ENCODE measurements at regions not wholly inside any gene's neighbourhood (a gene's known extent, or its start where the extent isn't known, plus 50 kb on each side); places are given as distances from the start of the nearest gene placed in this dataset.

DNA sequence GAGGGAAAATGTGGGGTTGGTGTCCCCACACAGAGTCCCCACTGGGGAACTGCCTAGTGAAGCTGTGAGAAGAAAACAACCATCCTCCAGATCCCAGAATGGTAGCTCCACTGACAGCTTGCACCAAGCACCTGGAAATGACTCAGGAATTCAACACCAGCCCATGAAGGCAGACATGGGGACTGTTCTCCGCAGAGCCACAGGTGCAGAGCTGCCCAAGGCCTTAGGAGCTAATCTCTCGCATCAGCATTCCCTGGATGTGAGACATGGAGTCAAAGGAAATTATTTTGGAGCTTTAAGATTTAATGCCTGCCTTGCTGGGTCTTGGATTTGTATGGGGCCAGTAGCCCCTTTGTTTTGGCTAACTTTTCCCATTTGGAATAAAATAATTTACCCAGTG is 367.9 kb downstream of the FAM133A start:
- no peak for DNase-seq

DNA sequence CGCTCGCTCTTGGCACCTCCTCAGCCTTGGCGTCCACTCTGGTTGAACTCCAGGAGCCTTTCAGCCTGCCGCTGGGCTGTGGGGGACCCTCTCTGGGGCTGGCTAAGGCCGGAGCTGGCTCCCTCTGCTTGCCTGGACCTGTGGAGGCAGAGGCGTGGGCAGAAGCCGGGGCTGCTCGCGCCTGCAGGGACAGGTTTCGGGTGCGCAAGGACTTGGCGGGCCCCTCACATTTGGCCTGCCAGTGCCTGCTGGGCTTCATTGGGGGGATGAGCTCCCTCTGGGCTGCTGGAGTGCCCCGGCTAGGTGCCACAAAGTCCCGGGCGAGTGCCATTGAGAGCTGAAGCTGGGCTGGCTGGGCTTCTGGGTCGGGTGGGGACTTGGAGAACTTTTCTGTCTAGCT is 371.7 kb downstream of the FAM133A start:
- no peak for DNase-seq

- no peak for DNase-seq
These were observed 377.9 kb downstream of the FAM133A start for GRCh38 chrX:94051926-94052325.

DNA sequence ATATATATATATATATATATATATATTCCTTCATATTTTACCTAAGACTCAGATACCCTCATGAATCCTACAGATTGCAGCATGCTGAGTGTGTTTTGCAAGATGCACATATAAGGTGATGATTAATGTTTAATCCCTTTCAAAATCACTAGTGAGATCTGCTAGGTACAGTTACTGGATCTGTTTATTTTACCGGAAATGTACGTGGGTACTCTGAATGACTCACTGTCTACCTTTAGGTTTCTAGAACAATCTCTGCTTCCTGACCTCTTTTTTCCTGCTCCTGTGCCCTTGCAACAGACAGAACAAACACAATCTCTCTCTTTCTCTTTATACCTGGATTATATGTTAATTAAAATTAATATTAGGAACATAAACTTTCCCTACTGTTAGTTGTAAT is 379.6 kb downstream of the FAM133A start:
- DNase-seq, result no peak

GRCh38 chrX:94057385-94057784 is 383.4 kb downstream of the FAM133A start:
- DNase-seq, result no peak

- DNase-seq, result peak in 2 of 3 donors; percentile 0 to 9
These were observed 384.8 kb downstream of the FAM133A start for GRCh38 chrX:94058728-94059382.

DNA sequence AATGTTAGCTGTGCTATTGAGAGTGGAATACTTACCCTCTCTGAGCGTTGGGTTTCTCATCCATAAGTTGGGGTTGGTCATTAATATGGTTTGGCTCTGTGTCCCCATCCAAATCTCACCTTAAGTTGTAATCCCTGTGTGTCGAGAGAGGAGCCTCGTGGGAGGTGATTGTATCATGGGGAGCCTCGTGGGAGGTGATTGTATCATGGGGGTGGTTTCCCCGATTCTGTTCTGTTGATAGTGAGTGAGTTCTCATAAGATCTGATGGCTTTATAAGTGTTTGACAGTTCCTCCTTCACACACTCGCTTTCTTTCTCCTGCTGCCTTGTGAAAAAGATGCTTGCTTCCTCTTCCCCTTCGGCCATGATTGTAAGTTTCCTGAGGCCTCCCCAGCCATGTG is 391.1 kb downstream of the FAM133A start:
- DNase-seq, result no peak

DNA sequence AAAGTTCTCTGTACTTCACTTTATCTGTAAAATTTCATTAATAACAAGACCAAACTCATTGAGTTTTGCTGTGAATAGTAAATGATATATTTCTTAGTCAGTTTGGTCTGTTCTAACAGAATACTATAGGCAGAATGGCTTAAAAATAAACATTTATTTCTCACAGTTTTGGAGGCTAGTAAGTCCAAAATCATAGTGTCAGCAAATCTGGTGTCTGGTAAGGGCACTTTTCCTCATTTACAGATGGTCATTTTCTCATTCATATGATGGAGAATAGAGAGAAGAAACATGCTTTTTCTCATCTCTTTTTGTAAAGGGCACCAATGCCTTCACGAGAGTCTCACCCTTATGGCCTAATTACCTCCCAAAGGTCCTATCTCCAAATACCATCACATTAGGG is 415.1 kb downstream of the FAM133A start:
- no peak for DNase-seq

DNA sequence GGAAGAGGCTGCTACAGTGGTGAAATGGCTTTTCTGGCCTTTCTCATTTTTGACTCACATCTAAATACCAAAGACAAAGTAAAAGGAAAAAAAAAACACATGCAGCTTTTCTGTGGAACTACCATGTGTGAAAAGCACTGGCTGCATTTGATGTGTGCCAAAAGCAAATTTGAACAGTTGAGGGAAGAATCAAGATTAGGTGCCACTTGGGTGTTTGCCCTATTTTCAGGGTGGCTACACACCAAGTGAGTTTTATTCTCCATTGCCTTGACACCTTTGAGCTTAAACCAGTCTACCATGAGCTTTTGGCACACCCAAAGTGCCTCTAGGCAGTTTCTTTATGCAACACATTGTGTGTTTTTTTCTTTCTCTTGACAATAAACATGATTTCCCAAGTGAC is 423.9 kb downstream of the FAM133A start:
- DNase-seq, result no peak

GRCh38 chrX:94107981-94108380 is 434.0 kb downstream of the FAM133A start:
- DNase-seq, result no peak

- DNase-seq, result no peak
These were observed 440.4 kb downstream of the FAM133A start for GRCh38 chrX:94114362-94114761.

- no peak for DNase-seq
These were observed 447.8 kb downstream of the FAM133A start for GRCh38 chrX:94121799-94122198.

DNA sequence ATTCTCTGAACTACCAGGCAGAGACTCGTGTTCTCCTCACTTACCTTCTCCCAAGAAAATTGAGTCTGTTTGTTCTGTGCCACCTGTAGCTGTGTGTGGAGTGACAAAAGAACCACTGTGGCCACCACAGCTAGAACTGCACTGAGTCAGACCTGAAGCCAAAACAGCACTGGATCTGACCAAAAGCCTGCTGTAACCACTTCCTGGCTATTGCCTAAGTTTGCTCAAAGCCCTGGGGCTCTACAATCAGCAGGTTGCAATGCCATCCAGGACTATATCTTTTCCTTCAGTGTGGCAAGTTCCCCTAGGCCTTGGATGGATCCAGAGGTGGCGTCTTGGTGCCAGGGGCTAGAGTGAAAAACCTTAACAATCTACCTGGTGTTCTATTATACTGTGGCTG is 449.1 kb downstream of the FAM133A start:
- DNase-seq, result no peak

DNA sequence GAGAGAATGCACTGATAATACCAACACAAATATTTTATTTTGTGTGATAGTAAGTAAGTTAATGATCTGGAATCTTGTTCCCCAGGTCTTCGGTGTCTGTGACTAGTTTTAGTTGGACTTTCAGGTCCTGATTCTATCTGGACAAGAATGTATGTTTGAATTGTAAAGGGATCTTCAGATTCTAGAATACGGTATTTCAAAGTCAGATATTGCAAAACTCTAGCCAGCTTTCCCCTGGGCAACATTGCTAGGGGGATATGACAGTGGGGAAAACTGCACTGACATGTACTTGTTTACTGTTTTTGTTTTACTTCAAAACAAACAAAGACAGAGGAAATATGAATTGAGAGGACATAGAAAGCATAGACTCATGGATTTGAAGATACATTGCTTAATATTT is 489.0 kb downstream of the FAM133A start:
- DNase-seq, result no peak

DNA sequence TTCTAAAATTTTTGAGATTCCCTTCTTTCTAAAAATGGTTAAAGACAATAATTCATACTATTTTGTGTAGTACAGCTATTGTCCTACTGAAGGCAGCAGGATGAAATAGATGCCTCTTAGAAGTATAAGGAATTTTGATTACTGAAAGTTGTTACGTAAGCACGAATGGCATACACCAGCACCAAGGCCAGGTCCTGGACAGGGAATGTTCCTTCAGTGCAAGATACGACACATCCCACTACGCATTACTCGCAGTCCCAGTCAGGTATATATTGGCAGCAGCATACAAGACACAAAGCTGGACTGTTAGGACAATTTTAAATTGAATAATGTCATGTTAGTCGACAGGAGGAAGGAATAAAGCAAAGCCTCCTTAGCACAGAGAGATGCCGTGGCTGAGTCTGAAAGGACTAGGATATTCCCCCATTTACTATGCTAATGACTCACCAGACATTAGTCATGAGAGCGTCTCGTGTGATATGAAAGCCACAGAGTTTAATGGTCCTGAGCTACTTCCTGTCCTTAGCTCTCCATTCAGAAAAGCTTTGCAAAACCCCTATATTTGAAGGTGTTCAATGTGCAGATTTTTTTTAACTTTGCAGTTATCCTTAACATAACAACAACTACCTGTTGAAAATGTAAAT is 504.3 kb downstream of the FAM133A start:
- DNase-seq, result no peak

DNA sequence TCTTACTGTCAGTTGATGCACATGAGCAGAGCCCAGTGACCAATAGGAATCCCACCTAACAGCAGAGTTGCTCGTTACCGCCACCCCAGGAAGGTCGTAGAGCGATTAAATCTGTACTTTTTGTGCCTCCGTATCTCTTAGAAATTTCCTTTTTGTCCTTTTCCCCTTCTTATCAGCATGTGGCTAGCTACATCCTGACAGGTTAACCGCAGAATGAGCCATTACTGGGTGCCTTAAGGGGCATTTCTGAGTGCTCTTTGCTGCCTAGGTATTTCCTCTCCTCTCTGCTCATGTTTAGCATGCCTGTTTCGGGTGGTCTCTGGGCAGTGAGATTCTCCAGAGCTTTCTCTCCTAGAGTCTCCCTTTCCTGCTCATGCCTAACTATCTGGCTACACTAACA is 530.5 kb downstream of the FAM133A start:
- no peak for DNase-seq

DNA sequence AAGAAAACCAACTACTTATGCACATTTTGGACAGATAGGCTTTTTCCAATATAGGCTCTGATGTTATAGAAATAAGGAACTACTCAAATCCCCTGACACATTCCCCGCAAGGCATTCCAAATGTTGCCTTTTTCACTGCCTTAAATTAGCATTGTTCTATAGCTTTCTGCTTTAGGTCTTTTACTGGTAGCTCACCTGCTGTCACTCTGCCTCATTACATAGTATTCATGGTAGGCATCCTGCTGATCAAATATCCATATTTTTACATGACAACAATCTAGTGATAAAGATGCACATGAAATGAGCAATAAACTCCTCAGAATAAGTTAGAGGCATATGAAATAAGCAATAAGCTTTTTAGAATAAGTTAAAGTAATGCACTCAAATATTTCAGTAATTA is 542.7 kb downstream of the FAM133A start:
- DNase-seq, result no peak

DNA sequence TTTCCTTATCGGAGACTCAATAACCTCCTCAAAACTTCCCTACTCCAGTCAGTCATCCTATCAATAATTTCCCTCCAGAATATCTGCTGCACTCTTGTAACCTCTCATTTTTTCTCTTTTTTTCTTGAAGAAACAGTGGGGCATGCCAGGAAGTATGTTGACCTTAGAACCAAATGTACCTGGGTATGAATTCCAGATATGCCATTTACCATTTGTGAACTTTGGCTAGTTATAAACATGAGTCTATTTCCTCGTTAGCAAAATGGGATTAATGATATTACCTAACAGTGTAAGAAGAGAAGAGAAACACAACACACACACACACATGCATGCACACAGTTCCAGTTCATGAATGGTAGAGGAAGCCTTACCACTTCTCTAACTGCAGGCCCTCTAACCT is 578.2 kb downstream of the FAM133A start:
- DNase-seq, result no peak

DNA sequence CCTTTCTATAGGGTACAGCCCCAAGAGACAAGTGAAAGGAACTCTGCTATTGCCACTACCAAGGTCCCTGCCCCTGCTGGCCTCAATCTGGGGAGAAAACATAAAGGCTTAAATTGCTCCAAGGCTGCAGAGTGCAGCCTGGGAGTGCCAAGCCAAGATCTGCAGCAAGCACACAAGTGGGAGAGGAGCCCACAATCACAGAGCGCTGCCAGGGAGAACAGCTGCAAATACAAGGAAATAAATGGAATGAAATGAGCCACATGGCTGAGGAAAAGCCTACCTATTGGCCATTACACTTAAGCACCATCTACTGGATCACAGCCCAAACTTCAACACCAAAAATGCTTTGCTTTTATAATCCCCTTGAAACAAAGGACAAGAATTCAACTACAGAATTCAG is 582.4 kb downstream of the FAM133A start:
- peak in 2 of 3 donors; percentile 4 to 5 for DNase-seq

DNA sequence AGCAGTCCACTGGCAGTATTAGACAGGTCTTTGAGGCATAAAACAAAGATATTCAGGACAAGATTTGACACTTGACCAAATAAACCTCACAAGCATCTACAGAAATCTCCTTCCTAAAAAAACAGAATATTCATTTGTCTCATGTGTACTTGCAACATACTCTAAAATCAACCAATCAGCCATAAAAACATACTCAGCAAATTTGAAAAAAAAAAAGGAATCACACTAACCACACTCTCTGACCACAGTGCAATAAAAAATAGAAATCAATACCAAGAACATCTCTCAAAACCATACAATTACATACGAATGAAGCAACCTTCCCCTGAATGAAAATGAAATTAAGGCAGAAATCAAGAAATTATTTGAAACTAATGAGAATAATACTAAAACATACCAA is 591.3 kb downstream of the FAM133A start:
- no peak for DNase-seq

GRCh38 chrX:94288325-94288724 is 614.3 kb downstream of the FAM133A start:
- no peak for DNase-seq

GRCh38 chrX:94288972-94289371 is 615.0 kb downstream of the FAM133A start:
- no peak for DNase-seq

- no peak for DNase-seq
These were observed 628.4 kb downstream of the FAM133A start for GRCh38 chrX:94302446-94302845.

DNA sequence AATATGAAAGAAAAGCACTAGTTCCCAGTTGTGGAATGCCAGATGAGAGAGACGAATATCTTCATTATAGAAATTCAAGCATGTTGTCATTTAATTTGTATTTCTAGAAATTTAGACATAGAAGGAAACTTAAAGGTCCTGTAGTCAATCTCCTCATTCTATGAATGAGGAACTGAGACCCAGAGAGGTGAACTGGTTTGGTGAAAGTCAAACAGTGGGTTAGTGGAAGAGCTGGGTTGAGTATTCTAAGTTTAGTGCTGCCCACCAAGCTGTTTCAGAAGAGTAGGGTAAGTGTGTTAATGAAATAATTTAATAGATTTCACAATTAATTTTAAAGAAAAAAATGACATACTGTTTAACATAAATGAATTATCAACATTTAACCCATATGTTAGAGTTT is 655.2 kb downstream of the FAM133A start:
- DNase-seq, result no peak
